RWPE2 (cell line): ENCODE measurements at regions not wholly inside any gene's neighbourhood (a gene's known extent, or its start where the extent isn't known, plus 50 kb on each side); places are given as distances from the start of the nearest gene placed in this dataset.
"Not testable (repeated sequence)": the region's sequence is repeated elsewhere in the genome, so short reads cannot be mapped to it uniquely, and the experiment has no call there.

ENCODE experiments used
- ATAC-seq: fragments of 200-7000 bp; cut with Tn5 transposase; 3 replicates; pipeline ENCODE4 v1.9.1; 2021; ENCODE audit warnings: low read depth
- DNase-seq: peaks from one replicate; pipeline ENCODE4 v3.0.0-alpha.2; 2020; ENCODE audit warnings: low spot score
- H3K27ac ChIP-seq: fragments of 450-650 bp; 2 replicates; pipeline ENCODE4 v1.5.1; 2017; ENCODE audit warnings: mild to moderate bottlenecking; ENCODE audit not compliant: poor library complexity, severe bottlenecking
- H3K27me3 ChIP-seq: fragments of 250-450 bp; sonication (Bioruptor Pico); 2 replicates; pipeline ENCODE4 v1.5.1; 2021; ENCODE audit warnings: mild to moderate bottlenecking, moderate library complexity; ENCODE audit not compliant: insufficient read depth, poor library complexity, severe bottlenecking
- H3K36me3 ChIP-seq: fragments of 250-450 bp; sonication (Bioruptor Pico); 2 replicates; pipeline ENCODE4 v1.5.1; 2020; ENCODE audit warnings: low read depth, mild to moderate bottlenecking, moderate library complexity
- H3K4me1 ChIP-seq: fragments of 250-450 bp; sonication (Bioruptor Pico); 2 replicates; pipeline ENCODE4 v1.5.1; 2021; ENCODE audit warnings: mild to moderate bottlenecking, moderate library complexity; ENCODE audit not compliant: insufficient read depth, poor library complexity, severe bottlenecking
- H3K4me3 ChIP-seq: fragments of 250-450 bp; sonication (Bioruptor Pico); 2 replicates; pipeline ENCODE4 v1.5.1; 2021; ENCODE audit warnings: mild to moderate bottlenecking, moderate library complexity; ENCODE audit not compliant: severe bottlenecking
- H3K9me3 ChIP-seq: fragments of 250-450 bp; sonication (Bioruptor Pico); 2 replicates; pipeline ENCODE4 v1.5.1; 2021; ENCODE audit warnings: mild to moderate bottlenecking, moderate library complexity; ENCODE audit not compliant: severe bottlenecking
- CTCF ChIP-seq: fragments of 450-650 bp; IDR thresholded peaks from one replicate; pipeline ENCODE4 v1.5.1; 2017; ENCODE audit warnings: mild to moderate bottlenecking, moderate library complexity; ENCODE audit not compliant: poor library complexity, severe bottlenecking

- Histone ChIP-seq H3K4me3 (no peak overlapping the region), H3K9me3 (no peaks in the 10 kb centered on the region), H3K4me1 (no peaks in the 10 kb centered on the region), H3K27me3 (no peaks in the 10 kb centered on the region), H3K27ac (no peak overlapping the region), H3K36me3 (no peaks in the 10 kb centered on the region)
- ATAC-seq (no peak), DNase-seq (no peak)
- no peak for TF ChIP-seq CTCF
Observed at GRCh38 chr4:135429528-135429927, 1227.9 kb upstream of the PABPC4L start.

DNA sequence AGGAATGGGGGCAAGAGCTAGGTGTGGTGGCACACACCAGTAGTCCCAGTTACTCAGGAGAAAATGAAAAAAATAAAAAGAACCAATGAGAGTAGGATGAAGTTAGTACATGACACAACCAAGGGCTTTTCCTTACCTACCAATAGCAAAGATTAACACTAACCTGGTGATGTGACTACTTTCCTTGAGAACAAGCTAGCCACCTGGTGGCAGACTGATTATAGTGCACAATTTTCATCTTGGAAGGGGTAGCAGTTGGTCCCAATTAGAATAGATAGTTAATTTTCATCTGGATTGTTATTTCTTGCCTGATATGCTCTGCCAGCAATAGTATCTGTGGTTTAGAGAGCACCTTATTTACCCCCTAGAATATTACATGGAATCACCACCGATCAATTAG, 1216.8 kb upstream of the PABPC4L start:
- H3K4me1 ChIP-seq, result no peaks in the 10 kb centered on the region
- no peaks in the 10 kb centered on the region for H3K27me3 ChIP-seq
- H3K27ac ChIP-seq, result no peak overlapping the region
- H3K36me3 ChIP-seq, result no peaks in the 10 kb centered on the region
- ATAC-seq, result peak; percentile 53; the same call in 1 of the 3 replicates
- H3K4me3 ChIP-seq, result no peak overlapping the region
- peak; percentile 53 for TF ChIP-seq CTCF
- no peaks in the 10 kb centered on the region for H3K9me3 ChIP-seq
- DNase-seq, result no peak

- Histone ChIP-seq H3K36me3 (no peaks in the 10 kb centered on the region), H3K27me3 (no peaks in the 10 kb centered on the region), H3K4me1 (no peaks in the 10 kb centered on the region), H3K27ac (no peak overlapping the region), H3K9me3 (no peaks in the 10 kb centered on the region), H3K4me3 (no peak overlapping the region)
- no peak for TF ChIP-seq CTCF
- DNase-seq (no peak), ATAC-seq (no peak)
Observed at GRCh38 chr4:135412213-135412612, 1210.6 kb upstream of the PABPC4L start.

GRCh38 chr4:135411251-135411650, 1209.7 kb upstream of the PABPC4L start:
- H3K9me3 ChIP-seq, result no peaks in the 10 kb centered on the region
- no peak overlapping the region for H3K27ac ChIP-seq
- ATAC-seq (no peak), DNase-seq (no peak)
- H3K4me1 ChIP-seq, result no peaks in the 10 kb centered on the region
- TF ChIP-seq CTCF, result no peak
- no peak overlapping the region for H3K4me3 ChIP-seq
- no peaks in the 10 kb centered on the region for H3K27me3 ChIP-seq
- H3K36me3 ChIP-seq, result no peaks in the 10 kb centered on the region

- H3K27me3 ChIP-seq, H3K4me3 ChIP-seq, H3K36me3 ChIP-seq, H3K4me1 ChIP-seq, H3K9me3 ChIP-seq, DNase-seq, H3K27ac ChIP-seq, ATAC-seq: not testable (repeated sequence)
Observed at GRCh38 chr4:135409261-135409660, 1207.7 kb upstream of the PABPC4L start.

DNA sequence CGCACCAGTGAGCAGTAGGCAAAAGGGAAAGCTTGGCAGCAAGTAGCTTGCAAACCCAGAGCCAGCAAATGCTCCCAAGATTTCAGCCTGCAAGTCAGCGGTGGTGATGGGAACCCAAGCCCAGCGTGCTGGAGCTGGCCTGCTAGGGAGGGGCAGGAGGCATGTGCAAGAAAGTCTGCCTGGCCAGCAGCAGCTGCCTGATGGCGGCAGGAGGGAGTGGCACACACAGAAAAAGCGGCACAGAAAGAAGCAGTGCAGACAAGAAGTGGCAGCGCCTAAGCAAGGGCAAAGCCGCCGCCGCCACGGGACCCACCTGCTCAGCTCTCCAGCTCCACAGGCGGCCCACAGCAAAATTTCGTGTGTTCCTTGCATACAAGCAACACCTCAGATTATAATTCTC, 1206.5 kb upstream of the PABPC4L start:
- no peak for ATAC-seq
- DNase-seq, result no peak
- Histone ChIP-seq H3K4me1 (no peaks in the 10 kb centered on the region), H3K27ac (no peak overlapping the region), H3K27me3 (no peaks in the 10 kb centered on the region), H3K36me3 (no peaks in the 10 kb centered on the region), H3K9me3 (no peaks in the 10 kb centered on the region), H3K4me3 (no peak overlapping the region)
- no peak for TF ChIP-seq CTCF

GRCh38 chr4:135406597-135406996, 1205.0 kb upstream of the PABPC4L start:
- not testable (repeated sequence) for ATAC-seq, H3K27ac ChIP-seq, H3K36me3 ChIP-seq, H3K4me3 ChIP-seq, H3K9me3 ChIP-seq, H3K27me3 ChIP-seq, DNase-seq, H3K4me1 ChIP-seq
